PC-3 (cell line): ENCODE measurements at regions not wholly inside any gene's neighbourhood (a gene's known extent, or its start where the extent isn't known, plus 50 kb on each side); places are given as distances from the start of the nearest gene placed in this dataset.

ENCODE experiments used
- ATAC-seq: fragments of 200-7000 bp; cut with Tn5 transposase; 2 replicates; pipeline ENCODE4 v1.9.1; 2020; ENCODE audit warnings: mild to moderate bottlenecking, moderate library complexity
- BruUV-seq: library from RNA; stranded (reverse); fragments of 400-500 nt; replicated peaks from 2 replicates; lab custom pipeline; 2021; lab: Mats Ljungman, UMichigan
- CTCF ChIA-PET: fragments of 300-600 bp; sonication (Branson Sonifier 250); formaldehyde crosslinking; loops from one replicate; lab custom pipeline; 2022; ENCODE audit warnings: antibody characterized with exemption; lab: Charles Lee
- POLR2A ChIA-PET: fragments of 300-600 bp; sonication (Branson Sonifier 250); formaldehyde crosslinking; loops from one replicate; lab custom pipeline; 2022; ENCODE audit warnings: antibody characterized with exemption; ENCODE audit not compliant: unreplicated experiment; lab: Charles Lee
- DNase-seq: peaks from one replicate; pipeline ENCODE4 v3.0.0-alpha.2; 2015
- H2AFZ ChIP-seq: fragments of 300-600 bp; sonication (generic); 2 replicates; pipeline ENCODE4 v1.6.0; 2016; ENCODE audit warnings: antibody characterized with exemption, low read length
- H3F3A ChIP-seq: fragments of 300-600 bp; sonication (generic); one replicate; pipeline ENCODE4 v1.6.0; 2017; ENCODE audit warnings: antibody characterized with exemption, low read length, control low read depth, mild to moderate bottlenecking; ENCODE audit not compliant: unreplicated experiment
- H3K27ac ChIP-seq: fragments of 300-600 bp; sonication (generic); 2 replicates; pipeline ENCODE4 v1.5.1; 2016; ENCODE audit warnings: mild to moderate bottlenecking, low read length
- H3K27me3 ChIP-seq: fragments of 300-600 bp; sonication (generic); 2 replicates; pipeline ENCODE4 v1.6.1; 2016; ENCODE audit warnings: low read length, mixed read lengths
- H3K36me3 ChIP-seq: fragments of 300-600 bp; sonication (generic); 2 replicates; pipeline ENCODE4 v1.6.1; 2016; ENCODE audit warnings: low read depth, mixed run types, low read length, mixed read lengths
- H3K4me1 ChIP-seq: fragments of 300-600 bp; sonication (generic); 2 replicates; pipeline ENCODE4 v1.5.1; 2016; ENCODE audit warnings: low read length; ENCODE audit not compliant: insufficient read depth
- H3K4me2 ChIP-seq: fragments of 300-600 bp; sonication (generic); 2 replicates; pipeline ENCODE4 v1.6.0; 2016; ENCODE audit warnings: low read length
- H3K4me3 ChIP-seq: fragments of 300-600 bp; sonication (generic); 2 replicates; pipeline ENCODE4 v1.5.1; 2016; ENCODE audit warnings: mild to moderate bottlenecking, low read length, mixed read lengths
- H3K79me2 ChIP-seq: fragments of 300-600 bp; sonication (generic); 2 replicates; pipeline ENCODE4 v1.6.1; 2017; ENCODE audit warnings: low read length, mixed read lengths
- H3K9ac ChIP-seq: fragments of 300-600 bp; sonication (generic); 2 replicates; pipeline ENCODE4 v1.6.0; 2016; ENCODE audit warnings: mild to moderate bottlenecking, low read length
- H3K9me2 ChIP-seq: fragments of 300-600 bp; sonication (generic); replicated peaks from 2 replicates; pipeline ENCODE4 v1.6.1; 2016; ENCODE audit warnings: mixed run types, low read length, mixed read lengths
- H3K9me3 ChIP-seq: fragments of 300-600 bp; sonication (generic); 2 replicates; pipeline ENCODE4 v1.6.1; 2016; ENCODE audit warnings: low read length, mixed read lengths
- H4K20me1 ChIP-seq: fragments of 300-600 bp; sonication (generic); 2 replicates; pipeline ENCODE4 v1.6.1; 2016; ENCODE audit warnings: low read length, mixed read lengths
- EZH2 ChIP-seq: fragments of 300-600 bp; sonication (generic); IDR thresholded peaks from one replicate; pipeline ENCODE4 v1.6.1; 2017; ENCODE audit warnings: antibody characterized with exemption, mild to moderate bottlenecking, low read length; ENCODE audit not compliant: unreplicated experiment
- EZH2phosphoT487 ChIP-seq: fragments of 300-600 bp; sonication (generic); IDR thresholded peaks from 2 replicates; pipeline ENCODE4 v1.6.1; 2018; ENCODE audit warnings: mild to moderate bottlenecking, antibody characterized with exemption, low read length, borderline replicate concordance
- intact Hi-C: fragments of 100-400 bp; cut with micrococcal nuclease; formaldehyde crosslinking; loops from 2 replicates; pipeline ENCODE4 v1.9.0; 2023
- TF ChIP-seq, protein P1 (sequence below): fragments of 300-600 bp; sonication (generic); conservative IDR thresholded peaks from 2 replicates; pipeline ENCODE4 v1.5.1; 2017; ENCODE audit warnings: antibody characterized with exemption, low read depth, mild to moderate bottlenecking, low read length

DNA sequence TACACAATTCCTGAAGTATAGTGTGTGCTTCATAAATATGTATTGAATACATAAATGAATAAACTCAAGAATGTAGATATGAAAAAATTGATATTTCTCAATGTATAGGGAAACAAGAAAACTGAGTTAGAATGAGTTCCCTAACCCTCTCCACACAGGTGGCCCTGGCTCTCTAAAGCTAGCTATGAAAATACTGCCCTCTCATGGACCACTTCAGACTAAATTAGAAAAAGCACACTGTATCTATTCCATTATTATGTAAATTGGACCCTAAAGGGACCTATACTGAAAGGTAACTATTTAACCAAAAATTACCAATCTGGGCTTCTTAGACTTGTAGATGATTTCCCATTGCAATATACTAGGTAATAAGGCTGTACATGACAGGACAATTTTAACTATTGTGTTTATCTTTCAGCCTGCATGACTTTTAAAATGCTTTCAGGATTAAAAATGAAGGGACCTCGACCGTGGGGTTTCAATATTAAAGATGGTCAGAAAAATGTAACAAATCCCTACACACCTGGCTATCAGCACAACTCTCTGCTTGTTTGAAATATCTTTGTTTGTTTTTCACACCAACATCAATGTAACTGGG, 672.5 kb upstream of the KIF2B start:
- Histone ChIP-seq H3K9me2 (no peaks in the 10 kb centered on the region), H3K4me1 (no peaks in the 10 kb centered on the region), H3K9ac (no peak overlapping the region), H3K79me2 (no peaks in the 10 kb centered on the region), H2AFZ (no peak overlapping the region), H3K9me3 (0 out of 2 replicates have a peak, but pooled peaks cover 5% of the 10 kb centered on the region), H3K27ac (no peak overlapping the region), H4K20me1 (no peaks in the 10 kb centered on the region), H3F3A (no peaks in the 10 kb centered on the region), H3K4me3 (no peak overlapping the region), H3K36me3 (no peaks in the 10 kb centered on the region), H3K27me3 (no peaks in the 10 kb centered on the region), H3K4me2 (no peak overlapping the region)
- ChIA-PET POLR2A (no interaction called here), CTCF (no interaction called here)
- BruUV-seq = no TSS peak
- DNase-seq (peak; percentile 19), ATAC-seq (no peak)
- intact Hi-C loops = no loop called here
- TF ChIP-seq EZH2phosphoT487 (no peak), EZH2 (no peak)
- TF ChIP-seq, protein P1, sequence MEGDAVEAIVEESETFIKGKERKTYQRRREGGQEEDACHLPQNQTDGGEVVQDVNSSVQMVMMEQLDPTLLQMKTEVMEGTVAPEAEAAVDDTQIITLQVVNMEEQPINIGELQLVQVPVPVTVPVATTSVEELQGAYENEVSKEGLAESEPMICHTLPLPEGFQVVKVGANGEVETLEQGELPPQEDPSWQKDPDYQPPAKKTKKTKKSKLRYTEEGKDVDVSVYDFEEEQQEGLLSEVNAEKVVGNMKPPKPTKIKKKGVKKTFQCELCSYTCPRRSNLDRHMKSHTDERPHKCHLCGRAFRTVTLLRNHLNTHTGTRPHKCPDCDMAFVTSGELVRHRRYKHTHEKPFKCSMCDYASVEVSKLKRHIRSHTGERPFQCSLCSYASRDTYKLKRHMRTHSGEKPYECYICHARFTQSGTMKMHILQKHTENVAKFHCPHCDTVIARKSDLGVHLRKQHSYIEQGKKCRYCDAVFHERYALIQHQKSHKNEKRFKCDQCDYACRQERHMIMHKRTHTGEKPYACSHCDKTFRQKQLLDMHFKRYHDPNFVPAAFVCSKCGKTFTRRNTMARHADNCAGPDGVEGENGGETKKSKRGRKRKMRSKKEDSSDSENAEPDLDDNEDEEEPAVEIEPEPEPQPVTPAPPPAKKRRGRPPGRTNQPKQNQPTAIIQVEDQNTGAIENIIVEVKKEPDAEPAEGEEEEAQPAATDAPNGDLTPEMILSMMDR = peak; percentile 44

- H3K27me3 ChIP-seq = no peaks in the 10 kb centered on the region
- no peaks in the 10 kb centered on the region for H3F3A ChIP-seq
- H3K4me2 ChIP-seq = no peak overlapping the region
- H3K4me3 ChIP-seq = no peak overlapping the region
- BruUV-seq = no TSS peak
- no peaks in the 10 kb centered on the region for H3K4me1 ChIP-seq
- no peaks in the 10 kb centered on the region for H3K36me3 ChIP-seq
- ChIA-PET CTCF (no interaction called here), POLR2A (no interaction called here)
- H4K20me1 ChIP-seq = no peaks in the 10 kb centered on the region
- intact Hi-C loops = no loop called here
- 0 out of 2 replicates have a peak, but pooled peaks cover 10% of the 10 kb centered on the region for H3K9me3 ChIP-seq
- H3K9ac ChIP-seq = no peak overlapping the region
- H3K27ac ChIP-seq = no peak overlapping the region
- TF ChIP-seq EZH2phosphoT487 (no peak), EZH2 (no peak)
- TF ChIP-seq, protein P1 = no peak
- H2AFZ ChIP-seq = no peak overlapping the region
- no peaks in the 10 kb centered on the region for H3K79me2 ChIP-seq
- DNase-seq (no peak), ATAC-seq (no peak)
- H3K9me2 ChIP-seq = no peaks in the 10 kb centered on the region
Measured at GRCh38 chr17:53149316-53149715, 673.4 kb upstream of the KIF2B start.

DNA sequence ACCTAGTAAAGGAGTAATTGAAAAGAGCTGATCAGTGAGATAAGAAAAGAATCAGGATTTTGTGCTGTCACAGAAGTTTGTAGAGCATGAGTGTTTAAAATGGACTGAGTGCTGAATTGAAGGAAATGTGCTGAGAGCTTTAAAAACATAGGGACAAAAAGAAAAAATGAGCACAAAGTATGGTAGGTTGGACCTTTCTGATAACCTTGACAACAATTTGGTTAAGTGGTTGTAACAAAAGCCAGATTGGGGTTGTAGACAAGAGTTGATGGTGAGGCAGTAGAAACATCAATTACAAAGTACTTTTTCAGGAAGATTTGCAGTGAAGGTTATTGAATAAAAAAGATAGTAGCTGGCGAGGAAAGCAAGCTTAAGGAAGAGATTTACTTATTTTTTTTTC, 674.7 kb upstream of the KIF2B start:
- ATAC-seq = no peak
- Histone ChIP-seq H3K9ac (no peak overlapping the region), H3K27ac (no peak overlapping the region), H3K9me3 (0 out of 2 replicates have a peak, but pooled peaks cover 10% of the 10 kb centered on the region), H3K27me3 (no peaks in the 10 kb centered on the region), H3K4me1 (no peaks in the 10 kb centered on the region), H3K4me3 (no peak overlapping the region), H3K4me2 (no peak overlapping the region), H3K9me2 (no peaks in the 10 kb centered on the region), H3K36me3 (no peaks in the 10 kb centered on the region), H2AFZ (no peak overlapping the region), H3F3A (no peaks in the 10 kb centered on the region), H4K20me1 (no peaks in the 10 kb centered on the region), H3K79me2 (no peaks in the 10 kb centered on the region)
- CTCF ChIA-PET = no interaction called here
- no peak for DNase-seq
- TF ChIP-seq, protein P1 = no peak
- TF ChIP-seq EZH2 (no peak), EZH2phosphoT487 (no peak)
- BruUV-seq = no TSS peak
- POLR2A ChIA-PET = no interaction called here
- intact Hi-C loops = no loop called here
